ENCODE measurements at regions not wholly inside any gene's neighbourhood (a gene's known extent, or its start where the extent isn't known, plus 50 kb on each side); places are given as distances from the start of the nearest gene placed in this dataset.

DNA sequence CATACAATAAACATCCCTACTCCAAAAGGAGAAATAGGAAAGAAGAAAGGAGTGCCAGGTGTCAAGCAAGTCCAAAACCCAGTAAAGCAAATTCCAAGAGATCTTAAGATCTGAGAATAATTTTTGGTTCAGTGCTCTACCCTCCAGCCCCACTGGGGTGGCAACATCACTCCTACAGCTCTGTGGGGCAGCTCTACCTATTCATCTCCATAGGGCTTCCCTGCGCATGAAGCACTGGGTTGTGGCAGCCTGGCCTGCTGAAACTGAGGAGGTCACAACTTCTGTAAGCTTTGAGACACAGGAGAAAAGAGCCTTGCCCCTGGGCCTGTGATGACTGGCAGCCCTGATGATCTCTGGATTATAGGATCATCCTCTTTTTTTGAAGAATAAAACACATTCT, 378.2 kb upstream of the SOX14 start:
- Mint-ChIP-seq H3K9me3 (ENCODE audit: low read depth) (no peaks in the 10 kb centered on the region), H3K27ac (no peak overlapping the region), H3K4me3 (ENCODE audit: low read depth) (no peak overlapping the region), H3K36me3 (ENCODE audit: insufficient read depth) (no peaks in the 10 kb centered on the region), H3K27me3 (peaks cover 34% of the 10 kb centered on the region), H3K4me1 (ENCODE audit: low read depth) (no peaks in the 10 kb centered on the region)
- TF ChIP-seq, protein P1, sequence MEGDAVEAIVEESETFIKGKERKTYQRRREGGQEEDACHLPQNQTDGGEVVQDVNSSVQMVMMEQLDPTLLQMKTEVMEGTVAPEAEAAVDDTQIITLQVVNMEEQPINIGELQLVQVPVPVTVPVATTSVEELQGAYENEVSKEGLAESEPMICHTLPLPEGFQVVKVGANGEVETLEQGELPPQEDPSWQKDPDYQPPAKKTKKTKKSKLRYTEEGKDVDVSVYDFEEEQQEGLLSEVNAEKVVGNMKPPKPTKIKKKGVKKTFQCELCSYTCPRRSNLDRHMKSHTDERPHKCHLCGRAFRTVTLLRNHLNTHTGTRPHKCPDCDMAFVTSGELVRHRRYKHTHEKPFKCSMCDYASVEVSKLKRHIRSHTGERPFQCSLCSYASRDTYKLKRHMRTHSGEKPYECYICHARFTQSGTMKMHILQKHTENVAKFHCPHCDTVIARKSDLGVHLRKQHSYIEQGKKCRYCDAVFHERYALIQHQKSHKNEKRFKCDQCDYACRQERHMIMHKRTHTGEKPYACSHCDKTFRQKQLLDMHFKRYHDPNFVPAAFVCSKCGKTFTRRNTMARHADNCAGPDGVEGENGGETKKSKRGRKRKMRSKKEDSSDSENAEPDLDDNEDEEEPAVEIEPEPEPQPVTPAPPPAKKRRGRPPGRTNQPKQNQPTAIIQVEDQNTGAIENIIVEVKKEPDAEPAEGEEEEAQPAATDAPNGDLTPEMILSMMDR (IDR thresholded peaks at IDR 0.05; ENCODE audit: unreplicated experiment): no peak
- DNase-seq (ENCODE audit: low spot score, unreplicated experiment): no peak

DNA sequence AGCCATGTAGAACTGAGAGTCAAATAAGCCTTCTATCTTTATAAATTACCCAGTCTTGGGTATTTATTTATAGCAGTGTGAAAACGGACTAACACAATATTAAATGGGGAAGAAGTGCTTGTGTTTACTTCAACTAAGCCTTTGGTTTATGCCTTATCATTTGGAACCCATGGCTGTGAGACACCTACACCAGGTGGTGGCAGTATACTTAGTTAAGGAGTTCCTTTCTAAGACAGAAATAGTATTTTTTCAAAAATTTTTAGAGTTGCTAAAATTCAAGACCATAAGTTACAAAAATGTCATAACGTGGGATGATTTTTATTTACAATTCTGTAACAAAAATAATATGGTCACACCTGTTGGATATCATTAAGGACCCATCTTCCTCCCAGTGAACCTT, 354.5 kb upstream of the SOX14 start:
- H3K9me3 Mint-ChIP-seq (ENCODE audit: low read depth): peaks cover 4% of the 10 kb centered on the region
- peaks cover 15% of the 10 kb centered on the region for H3K27me3 Mint-ChIP-seq
- no peaks in the 10 kb centered on the region for H3K4me1 Mint-ChIP-seq (ENCODE audit: low read depth)
- H3K27ac Mint-ChIP-seq: no peak overlapping the region
- no peaks in the 10 kb centered on the region for H3K36me3 Mint-ChIP-seq (ENCODE audit: insufficient read depth)
- TF ChIP-seq, protein P1 (IDR thresholded peaks at IDR 0.05; ENCODE audit: unreplicated experiment): peak; percentile 43
- no peak overlapping the region for H3K4me3 Mint-ChIP-seq (ENCODE audit: low read depth)
- DNase-seq (ENCODE audit: low spot score, unreplicated experiment): no peak

DNA sequence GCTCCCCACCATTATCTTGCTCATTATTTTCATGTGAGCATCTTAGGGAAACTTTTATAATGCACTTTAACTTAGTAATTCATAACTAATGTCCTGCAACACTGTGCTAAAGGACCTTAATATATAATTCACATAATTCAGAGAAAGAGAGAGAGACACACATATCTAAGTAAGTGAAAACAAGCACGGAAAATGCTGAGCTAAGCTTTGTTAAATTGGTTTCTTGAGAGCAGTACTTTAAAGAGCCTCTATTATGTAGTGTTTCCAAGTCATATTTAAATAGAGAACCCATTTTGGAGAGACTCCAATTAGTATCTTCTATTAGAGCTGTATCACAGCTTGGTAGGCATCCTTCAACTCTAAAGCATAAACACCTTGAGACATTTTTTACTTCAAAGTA, 354.1 kb upstream of the SOX14 start:
- DNase-seq (ENCODE audit: low spot score, unreplicated experiment): no peak
- peaks cover 15% of the 10 kb centered on the region for H3K27me3 Mint-ChIP-seq
- H3K9me3 Mint-ChIP-seq (ENCODE audit: low read depth): peaks cover 4% of the 10 kb centered on the region
- H3K27ac Mint-ChIP-seq: no peak overlapping the region
- TF ChIP-seq, protein P1 (IDR thresholded peaks at IDR 0.05; ENCODE audit: unreplicated experiment): no peak
- H3K36me3 Mint-ChIP-seq (ENCODE audit: insufficient read depth): no peaks in the 10 kb centered on the region
- H3K4me1 Mint-ChIP-seq (ENCODE audit: low read depth): no peaks in the 10 kb centered on the region
- no peak overlapping the region for H3K4me3 Mint-ChIP-seq (ENCODE audit: low read depth)

DNA sequence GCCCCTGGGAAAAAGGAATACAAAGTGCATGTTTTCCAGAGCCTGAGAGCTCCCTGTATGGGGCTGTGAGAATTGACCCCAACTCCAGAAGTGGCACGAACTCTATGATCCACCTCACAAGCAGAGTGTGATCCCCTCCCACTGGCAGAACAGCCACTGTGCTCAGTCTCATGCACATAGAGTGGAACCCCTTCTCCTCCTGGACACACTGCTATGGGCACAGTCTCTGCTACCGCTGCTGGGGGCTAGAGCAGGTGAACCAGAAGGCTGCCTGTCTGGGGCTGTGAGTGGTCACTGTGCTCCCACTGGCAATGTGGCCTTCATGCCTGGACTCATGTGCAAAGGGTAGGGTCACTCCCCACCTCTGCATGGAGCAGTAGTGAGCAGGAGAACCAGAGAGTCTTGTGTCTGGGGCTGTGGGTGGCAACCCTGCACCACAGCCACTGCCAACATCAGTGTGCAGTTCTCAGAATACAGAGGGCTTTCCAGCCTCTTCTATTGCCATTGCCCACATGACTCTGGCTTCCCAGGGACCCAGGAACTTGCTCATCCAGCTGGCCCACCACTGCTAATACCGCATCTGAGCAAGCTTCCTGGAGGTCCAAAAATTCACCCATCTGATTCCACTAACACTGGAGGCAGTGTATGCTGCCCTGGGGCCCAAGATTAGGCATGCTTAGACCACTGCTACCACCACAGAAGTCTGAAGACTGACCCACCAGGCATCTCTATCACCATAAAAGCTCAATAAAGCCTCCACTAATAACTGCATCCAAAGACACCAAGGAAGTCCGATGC, 343.7 kb upstream of the SOX14 start:
- Mint-ChIP-seq H3K27me3 (peaks cover 4% of the 10 kb centered on the region), H3K27ac (no peak overlapping the region), H3K36me3 (ENCODE audit: insufficient read depth) (no peaks in the 10 kb centered on the region), H3K4me3 (ENCODE audit: low read depth) (no peak overlapping the region), H3K4me1 (ENCODE audit: low read depth) (no peaks in the 10 kb centered on the region), H3K9me3 (ENCODE audit: low read depth) (peaks cover 20% of the 10 kb centered on the region)
- TF ChIP-seq, protein P1 (IDR thresholded peaks at IDR 0.05; ENCODE audit: unreplicated experiment): no peak
- no peak for DNase-seq (ENCODE audit: low spot score, unreplicated experiment)

DNA sequence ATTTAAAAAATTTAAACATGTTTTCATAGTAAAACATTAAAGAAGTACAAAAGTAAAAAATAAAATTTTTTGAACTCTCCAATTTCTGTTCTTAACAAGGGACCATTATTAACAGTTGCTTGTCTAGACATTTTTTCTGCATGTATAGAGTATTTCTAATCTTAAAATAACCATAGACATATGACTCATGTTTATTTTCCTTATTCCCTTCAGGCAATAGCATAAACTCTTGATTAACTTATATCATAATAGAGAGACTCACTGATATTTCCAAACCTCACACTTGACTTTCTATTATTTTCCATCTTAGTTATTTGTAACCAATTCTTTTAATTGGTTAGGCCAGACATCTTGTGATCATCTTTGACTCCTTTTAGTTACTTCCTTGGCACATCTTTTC, 325.6 kb upstream of the SOX14 start:
- Mint-ChIP-seq H3K36me3 (ENCODE audit: insufficient read depth) (no peaks in the 10 kb centered on the region), H3K4me1 (ENCODE audit: low read depth) (no peaks in the 10 kb centered on the region), H3K27me3 (peaks cover 12% of the 10 kb centered on the region), H3K27ac (no peak overlapping the region), H3K9me3 (ENCODE audit: low read depth) (no peaks in the 10 kb centered on the region), H3K4me3 (ENCODE audit: low read depth) (no peak overlapping the region)
- TF ChIP-seq, protein P1 (IDR thresholded peaks at IDR 0.05; ENCODE audit: unreplicated experiment): no peak
- no peak for DNase-seq (ENCODE audit: low spot score, unreplicated experiment)
